Muscle of back (tissue), 3 donors: ENCODE measurements at regions not wholly inside any gene's neighbourhood (a gene's known extent, or its start where the extent isn't known, plus 50 kb on each side); places are given as distances from the start of the nearest gene placed in this dataset.

ENCODE experiments used
- DNase-seq, 3 donors: peaks; one replicate each; pipeline versions ENCODE4 v3.0.0 to v3.0.0-alpha.2; 2013

- DNase-seq: no peak
Observed at GRCh38 chr4:176627916-176628315, 164.8 kb downstream of the VEGFC start.

- no peak for DNase-seq
Observed at GRCh38 chr4:176631611-176632010, 161.1 kb downstream of the VEGFC start.
